Astrocyte of the cerebellum (primary cell): ENCODE measurements at regions not wholly inside any gene's neighbourhood (a gene's known extent, or its start where the extent isn't known, plus 50 kb on each side); places are given as distances from the start of the nearest gene placed in this dataset.

ENCODE experiments used
- DNase-seq: peaks from one replicate; pipeline ENCODE4 v3.0.0-alpha.2; 2011; ENCODE audit warnings: low read depth
- H3K4me3 ChIP-seq: 2 replicates; pipeline ENCODE4 v1.5.1; 2011; ENCODE audit warnings: mild to moderate bottlenecking, low read depth, low read length, moderate library complexity
- in situ Hi-C: cut with HindIII; loops from 2 replicates; pipeline ENCODE4 v1.10.0; 2017; ENCODE audit warnings: low sequenced_read_pairs
- TF ChIP-seq, protein P1 (sequence below): IDR thresholded peaks from 2 replicates; pipeline ENCODE4 v1.5.1; 2012; ENCODE audit warnings: low read length, low read depth, moderate library complexity, mild to moderate bottlenecking; ENCODE audit errors: missing control alignments

DNA sequence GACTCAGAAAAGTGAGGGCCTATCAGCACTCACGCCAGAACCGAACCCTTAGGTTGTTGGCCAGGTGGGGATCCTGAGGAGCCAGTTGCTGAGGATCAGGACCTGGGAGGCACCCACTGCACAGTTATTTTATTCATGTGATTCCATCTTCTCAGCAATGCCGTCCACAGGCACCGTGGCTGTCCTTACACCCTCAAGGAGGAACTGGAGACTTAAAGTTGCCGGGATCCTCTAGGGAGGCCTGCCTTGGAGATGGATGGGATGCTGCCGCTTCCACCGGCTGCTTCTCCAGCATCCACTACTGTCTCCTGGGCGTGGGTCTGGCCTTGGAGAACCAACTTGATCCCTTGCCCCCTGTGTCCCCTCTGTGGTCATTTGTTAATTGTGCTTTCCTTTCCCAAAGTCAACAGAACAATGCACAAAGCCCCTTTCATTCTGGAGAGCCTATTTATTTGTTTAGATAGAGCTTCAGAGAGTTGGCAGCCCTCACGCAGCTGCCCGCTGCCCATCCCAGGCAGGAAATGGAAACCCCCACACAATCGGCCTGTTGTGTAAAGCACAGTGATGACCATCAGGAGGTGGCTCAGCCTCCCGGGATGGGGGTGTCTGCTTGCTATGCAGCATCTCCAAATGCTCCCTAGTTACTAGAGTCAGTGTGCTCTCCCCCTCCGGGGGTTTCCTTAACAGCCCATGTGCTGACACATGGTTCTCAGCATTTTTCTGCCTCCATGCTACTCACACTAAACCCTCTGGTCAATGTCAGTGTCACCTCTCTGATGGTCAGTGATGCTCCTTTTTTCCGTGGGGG is 52.9 kb upstream of the IGFBP3 start:
- H3K4me3 ChIP-seq = no peak overlapping the region
- no peak for DNase-seq
- TF ChIP-seq, protein P1, sequence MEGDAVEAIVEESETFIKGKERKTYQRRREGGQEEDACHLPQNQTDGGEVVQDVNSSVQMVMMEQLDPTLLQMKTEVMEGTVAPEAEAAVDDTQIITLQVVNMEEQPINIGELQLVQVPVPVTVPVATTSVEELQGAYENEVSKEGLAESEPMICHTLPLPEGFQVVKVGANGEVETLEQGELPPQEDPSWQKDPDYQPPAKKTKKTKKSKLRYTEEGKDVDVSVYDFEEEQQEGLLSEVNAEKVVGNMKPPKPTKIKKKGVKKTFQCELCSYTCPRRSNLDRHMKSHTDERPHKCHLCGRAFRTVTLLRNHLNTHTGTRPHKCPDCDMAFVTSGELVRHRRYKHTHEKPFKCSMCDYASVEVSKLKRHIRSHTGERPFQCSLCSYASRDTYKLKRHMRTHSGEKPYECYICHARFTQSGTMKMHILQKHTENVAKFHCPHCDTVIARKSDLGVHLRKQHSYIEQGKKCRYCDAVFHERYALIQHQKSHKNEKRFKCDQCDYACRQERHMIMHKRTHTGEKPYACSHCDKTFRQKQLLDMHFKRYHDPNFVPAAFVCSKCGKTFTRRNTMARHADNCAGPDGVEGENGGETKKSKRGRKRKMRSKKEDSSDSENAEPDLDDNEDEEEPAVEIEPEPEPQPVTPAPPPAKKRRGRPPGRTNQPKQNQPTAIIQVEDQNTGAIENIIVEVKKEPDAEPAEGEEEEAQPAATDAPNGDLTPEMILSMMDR = no peak
- in situ Hi-C loops = no loop called here

DNA sequence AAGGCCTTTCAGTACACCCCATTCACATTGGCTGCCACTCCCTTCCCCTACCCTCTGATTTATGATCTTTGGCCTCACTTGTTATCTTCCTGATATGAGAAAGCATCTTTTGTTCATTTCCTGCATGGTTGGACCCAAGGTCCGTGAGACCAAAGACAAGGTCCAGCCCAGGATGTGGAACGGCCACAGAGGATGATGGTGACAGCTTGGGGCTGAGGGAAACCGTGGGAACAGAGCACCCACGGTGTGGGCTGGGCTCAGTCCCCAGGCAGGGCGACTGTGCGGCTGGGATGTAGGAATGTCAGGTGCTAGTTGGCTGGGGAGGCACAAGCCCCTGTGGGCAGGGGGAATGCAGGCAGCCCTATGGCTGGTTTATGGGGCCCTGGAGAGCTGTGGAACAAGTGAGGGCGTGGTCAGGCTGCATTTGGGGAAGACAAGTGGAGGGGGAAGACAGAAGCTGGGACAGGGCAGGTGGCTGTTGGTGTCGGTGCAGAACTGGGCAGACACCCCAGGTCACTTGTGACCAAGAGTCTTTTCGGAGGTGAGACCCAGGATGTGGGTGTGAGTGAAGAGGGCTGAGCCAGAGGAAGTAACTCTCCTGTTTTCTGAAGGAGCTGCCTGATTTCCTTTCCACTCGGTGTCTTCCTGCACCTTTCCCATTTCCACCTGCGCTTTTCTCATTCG is 51.7 kb upstream of the IGFBP3 start:
- no peak overlapping the region for H3K4me3 ChIP-seq
- TF ChIP-seq, protein P1 = no peak
- in situ Hi-C loops = no loop called here
- DNase-seq = no peak

DNA sequence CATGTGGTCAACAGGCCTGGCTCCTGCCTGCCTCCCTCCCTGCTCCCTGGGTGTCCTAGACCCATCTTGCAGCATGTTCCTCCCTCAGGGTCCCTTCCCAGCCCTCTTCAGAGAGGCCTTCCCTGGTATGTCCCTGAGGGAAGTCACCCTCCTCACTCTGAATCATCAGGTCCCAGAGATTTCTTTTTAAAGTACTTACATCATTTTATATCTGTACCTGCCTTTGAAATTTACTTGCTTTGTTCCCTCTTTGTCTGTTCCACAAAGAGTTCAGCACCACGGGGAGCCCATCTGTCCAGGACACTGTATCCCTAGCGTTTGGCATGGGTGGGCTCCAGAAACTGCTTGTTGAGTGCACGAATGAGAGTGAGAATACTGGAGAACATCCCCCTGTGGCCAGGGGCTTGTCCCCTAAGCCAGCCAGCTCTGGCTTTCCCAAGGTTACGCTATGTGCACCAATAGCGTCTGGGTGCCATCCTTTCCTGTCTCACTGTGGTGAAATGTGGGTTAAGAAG is 50.6 kb upstream of the IGFBP3 start:
- DNase-seq = no peak
- H3K4me3 ChIP-seq = no peak overlapping the region
- in situ Hi-C loops = no loop called here

DNA sequence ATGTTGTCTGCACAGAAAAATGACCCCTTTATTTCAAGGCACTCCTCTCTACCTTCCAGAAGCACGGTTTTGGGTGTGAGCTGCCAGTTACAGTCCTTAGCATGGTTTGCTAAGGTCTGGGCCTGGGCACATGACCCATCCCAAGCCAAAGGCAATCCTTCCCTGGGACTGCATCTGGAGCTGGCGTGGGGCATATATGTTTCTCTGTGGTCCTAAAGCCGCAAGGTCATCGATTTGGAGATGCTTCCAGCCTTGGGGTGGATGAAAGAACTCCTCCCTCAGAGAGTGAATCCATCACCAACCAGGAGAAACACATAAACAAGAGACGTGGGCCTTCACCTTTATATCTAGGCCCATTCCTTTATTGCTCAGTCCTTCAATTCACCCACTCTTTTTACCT is 50.1 kb upstream of the IGFBP3 start:
- TF ChIP-seq, protein P1 = no peak
- in situ Hi-C loops = no loop called here
- no peak overlapping the region for H3K4me3 ChIP-seq
- DNase-seq = no peak

More for the DNA sequence above, 50.6 kb upstream of the IGFBP3 start:
- TF ChIP-seq, protein P1 = no peak
